ENCODE measurements at regions not wholly inside any gene's neighbourhood (a gene's known extent, or its start where the extent isn't known, plus 50 kb on each side); places are given as distances from the start of the nearest gene placed in this dataset.

DNA sequence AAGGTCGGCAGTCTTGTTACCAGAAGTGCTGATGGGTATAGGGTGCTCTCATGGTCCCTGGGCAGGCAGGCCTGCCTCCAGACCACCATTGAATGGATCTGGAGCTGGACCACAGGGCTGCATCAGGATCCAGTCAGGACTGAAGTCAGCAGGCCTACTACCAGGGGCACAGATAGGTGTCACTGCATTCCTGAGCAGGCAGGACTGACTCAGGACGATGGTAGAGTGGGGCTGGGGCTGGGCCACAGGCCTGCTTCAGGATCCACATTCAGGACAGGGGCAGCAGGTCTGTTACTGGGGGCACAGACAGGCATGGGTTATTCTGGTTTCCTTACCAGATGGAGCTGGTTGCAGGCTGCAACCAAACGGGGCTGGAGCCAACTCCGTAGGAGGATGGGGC lies 51.4 kb upstream of the MAP3K4 start:
- Mint-ChIP-seq H3K9me3 (no peaks in the 10 kb centered on the region), H3K27ac (no peak overlapping the region), H3K27me3 (ENCODE audit: insufficient read depth) (no peaks in the 10 kb centered on the region), H3K4me1 (peaks cover 14% of the 10 kb centered on the region), H3K36me3 (ENCODE audit: low read depth) (peaks cover 35% of the 10 kb centered on the region), H3K4me3 (no peak overlapping the region)
- TF ChIP-seq, protein P1, sequence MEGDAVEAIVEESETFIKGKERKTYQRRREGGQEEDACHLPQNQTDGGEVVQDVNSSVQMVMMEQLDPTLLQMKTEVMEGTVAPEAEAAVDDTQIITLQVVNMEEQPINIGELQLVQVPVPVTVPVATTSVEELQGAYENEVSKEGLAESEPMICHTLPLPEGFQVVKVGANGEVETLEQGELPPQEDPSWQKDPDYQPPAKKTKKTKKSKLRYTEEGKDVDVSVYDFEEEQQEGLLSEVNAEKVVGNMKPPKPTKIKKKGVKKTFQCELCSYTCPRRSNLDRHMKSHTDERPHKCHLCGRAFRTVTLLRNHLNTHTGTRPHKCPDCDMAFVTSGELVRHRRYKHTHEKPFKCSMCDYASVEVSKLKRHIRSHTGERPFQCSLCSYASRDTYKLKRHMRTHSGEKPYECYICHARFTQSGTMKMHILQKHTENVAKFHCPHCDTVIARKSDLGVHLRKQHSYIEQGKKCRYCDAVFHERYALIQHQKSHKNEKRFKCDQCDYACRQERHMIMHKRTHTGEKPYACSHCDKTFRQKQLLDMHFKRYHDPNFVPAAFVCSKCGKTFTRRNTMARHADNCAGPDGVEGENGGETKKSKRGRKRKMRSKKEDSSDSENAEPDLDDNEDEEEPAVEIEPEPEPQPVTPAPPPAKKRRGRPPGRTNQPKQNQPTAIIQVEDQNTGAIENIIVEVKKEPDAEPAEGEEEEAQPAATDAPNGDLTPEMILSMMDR (conservative IDR thresholded peaks at IDR 0.05): no peak
- Histone ChIP-seq H3K27ac (ENCODE audit: low read depth, low read length) (no peak overlapping the region), H3K36me3 (ENCODE audit: control insufficient read depth, insufficient read depth, low read length) (peaks cover 73% of the 10 kb centered on the region), H3K4me1 (ENCODE audit: control insufficient read depth, insufficient read depth, low read length) (no peaks in the 10 kb centered on the region), H3K4me3 (ENCODE audit: low read length) (no peak overlapping the region), H3K27me3 (ENCODE audit: control insufficient read depth, insufficient read depth, low read length, poor library complexity, severe bottlenecking) (no peaks in the 10 kb centered on the region), H3K9me3 (ENCODE audit: control insufficient read depth, low read length) (peaks cover 14% of the 10 kb centered on the region), H3K9ac (ENCODE audit: extremely low read depth, low read length, poor library complexity, severe bottlenecking) (no peak overlapping the region)
- 92 to 96% methylated on average over 4 of the region's 4 CpGs for WGBS, 2 experiments (ENCODE audit: insufficient coverage in 1 of 2, insufficient read length in 1 of 2)
- no peak for DNase-seq
